Liver (tissue), 3 donors: ENCODE measurements at regions not wholly inside any gene's neighbourhood (a gene's known extent, or its start where the extent isn't known, plus 50 kb on each side); places are given as distances from the start of the nearest gene placed in this dataset.

ENCODE experiments used
- ATF3 ChIP-seq: IDR thresholded peaks from 2 replicates; pipeline ENCODE4 v1.6.1; 2016; ENCODE audit warnings: antibody characterized with exemption
- CTCF ChIP-seq: fragments of 150-350 bp; IDR thresholded peaks from 2 replicates; pipeline ENCODE4 v1.5.1; 2017; ENCODE audit warnings: improper control_type of control experiment, low read depth, low read length; ENCODE audit not compliant: missing input control
- EGR1 ChIP-seq, 2 donors: IDR thresholded peaks; 2 replicates each; pipeline ENCODE4 v1.6.1; 2016 to 2018; ENCODE audit warnings: antibody characterized with exemption in 2 of 2, low read depth in 2 of 2
- FOXA1 ChIP-seq: IDR thresholded peaks from 2 replicates; pipeline ENCODE4 v1.6.1; 2016; ENCODE audit warnings: antibody characterized with exemption
- JUND ChIP-seq, 2 donors: IDR thresholded peaks; 2 replicates each; pipeline ENCODE4 v1.6.1; 2016; ENCODE audit warnings: antibody characterized with exemption in 2 of 2
- RAD21 ChIP-seq, 2 donors: IDR thresholded peaks; 2 replicates each; pipeline ENCODE4 v1.6.1; 2016; ENCODE audit warnings: antibody characterized with exemption in 2 of 2, mild to moderate bottlenecking in 2 of 2
- REST ChIP-seq: IDR thresholded peaks from 2 replicates; pipeline ENCODE4 v1.6.1; 2016; ENCODE audit warnings: antibody characterized with exemption, mild to moderate bottlenecking
- TAF1 ChIP-seq: conservative IDR thresholded peaks from 2 replicates; pipeline ENCODE4 v1.6.1; 2016; ENCODE audit warnings: antibody characterized with exemption, mild to moderate bottlenecking
- ZBTB33 ChIP-seq: IDR thresholded peaks from 2 replicates; pipeline ENCODE4 v1.6.1; 2016; ENCODE audit warnings: antibody characterized with exemption
- donor health status: healthy.
- donor health status: healthy.

- TF ChIP-seq RAD21 (IDR thresholded peaks at IDR 0.05) (no peak), CTCF (no peak), ZBTB33 (no peak), JUND (IDR thresholded peaks at IDR 0.05) (no peak), ATF3 (no peak), TAF1 (no peak), REST (no peak), FOXA1 (no peak), EGR1 (IDR thresholded peaks at IDR 0.05; ENCODE audit: low read depth in 2 of 2) (no peak)
Observed at GRCh38 chr10:120381931-120382330, 75.1 kb upstream of the PLPP4 start.
